Nephron progenitor cell (in vitro differentiated cells): ENCODE measurements at regions not wholly inside any gene's neighbourhood (a gene's known extent, or its start where the extent isn't known, plus 50 kb on each side); places are given as distances from the start of the nearest gene placed in this dataset.

Experiments
- DNase-seq: peaks from one replicate; pipeline ENCODE4 v3.0.0; 2021
- H3K27ac Mint-ChIP-seq: 2 replicates; pipeline ENCODE4 v1.8.0; 2021; ENCODE audit warnings: mild to moderate bottlenecking, moderate library complexity, mixed read lengths
- H3K27me3 Mint-ChIP-seq: 2 replicates; pipeline ENCODE4 v1.8.0; 2021; ENCODE audit warnings: mild to moderate bottlenecking, low read depth, mixed read lengths; ENCODE audit not compliant: poor library complexity
- H3K36me3 Mint-ChIP-seq: 2 replicates; pipeline ENCODE4 v1.8.0; 2021; ENCODE audit warnings: low read depth, mixed read lengths
- H3K4me1 Mint-ChIP-seq: 2 replicates; pipeline ENCODE4 v1.8.0; 2021; ENCODE audit warnings: mixed read lengths
- H3K4me3 Mint-ChIP-seq: 2 replicates; pipeline ENCODE4 v1.8.0; 2021; ENCODE audit warnings: mild to moderate bottlenecking, moderate library complexity, mixed read lengths
- H3K9me3 Mint-ChIP-seq: 2 replicates; pipeline ENCODE4 v1.8.0; 2021; ENCODE audit warnings: mild to moderate bottlenecking, moderate library complexity, mixed read lengths
- TF ChIP-seq, protein P1 (sequence below): fragments of 200-600 bp; sonication (generic); IDR thresholded peaks from 2 replicates; pipeline ENCODE4 v1.5.0; 2021; ENCODE audit warnings: antibody characterized with exemption

- Mint-ChIP-seq H3K4me1 (no peaks in the 10 kb centered on the region), H3K27me3 (no peaks in the 10 kb centered on the region), H3K36me3 (no peaks in the 10 kb centered on the region), H3K27ac (no peak overlapping the region), H3K9me3 (no peaks in the 10 kb centered on the region), H3K4me3 (no peak overlapping the region)
- TF ChIP-seq, protein P1, sequence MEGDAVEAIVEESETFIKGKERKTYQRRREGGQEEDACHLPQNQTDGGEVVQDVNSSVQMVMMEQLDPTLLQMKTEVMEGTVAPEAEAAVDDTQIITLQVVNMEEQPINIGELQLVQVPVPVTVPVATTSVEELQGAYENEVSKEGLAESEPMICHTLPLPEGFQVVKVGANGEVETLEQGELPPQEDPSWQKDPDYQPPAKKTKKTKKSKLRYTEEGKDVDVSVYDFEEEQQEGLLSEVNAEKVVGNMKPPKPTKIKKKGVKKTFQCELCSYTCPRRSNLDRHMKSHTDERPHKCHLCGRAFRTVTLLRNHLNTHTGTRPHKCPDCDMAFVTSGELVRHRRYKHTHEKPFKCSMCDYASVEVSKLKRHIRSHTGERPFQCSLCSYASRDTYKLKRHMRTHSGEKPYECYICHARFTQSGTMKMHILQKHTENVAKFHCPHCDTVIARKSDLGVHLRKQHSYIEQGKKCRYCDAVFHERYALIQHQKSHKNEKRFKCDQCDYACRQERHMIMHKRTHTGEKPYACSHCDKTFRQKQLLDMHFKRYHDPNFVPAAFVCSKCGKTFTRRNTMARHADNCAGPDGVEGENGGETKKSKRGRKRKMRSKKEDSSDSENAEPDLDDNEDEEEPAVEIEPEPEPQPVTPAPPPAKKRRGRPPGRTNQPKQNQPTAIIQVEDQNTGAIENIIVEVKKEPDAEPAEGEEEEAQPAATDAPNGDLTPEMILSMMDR: no peak
- DNase-seq: no peak
These were observed 555.2 kb upstream of the FANCL start for GRCh38 chr2:58796239-58796910.

GRCh38 chr2:58794916-58795315 lies 553.8 kb upstream of the FANCL start:
- Mint-ChIP-seq H3K36me3 (no peaks in the 10 kb centered on the region), H3K27me3 (no peaks in the 10 kb centered on the region), H3K9me3 (no peaks in the 10 kb centered on the region), H3K27ac (no peak overlapping the region), H3K4me1 (no peaks in the 10 kb centered on the region), H3K4me3 (no peak overlapping the region)
- no peak for DNase-seq
- TF ChIP-seq, protein P1: no peak

- Mint-ChIP-seq H3K36me3 (no peaks in the 10 kb centered on the region), H3K27me3 (no peaks in the 10 kb centered on the region), H3K9me3 (no peaks in the 10 kb centered on the region), H3K4me1 (no peaks in the 10 kb centered on the region), H3K4me3 (no peak overlapping the region), H3K27ac (no peak overlapping the region)
- TF ChIP-seq, protein P1: no peak
- no peak for DNase-seq
These were observed 553.0 kb upstream of the FANCL start for GRCh38 chr2:58794103-58794502.

GRCh38 chr2:58788402-58788801 lies 547.3 kb upstream of the FANCL start:
- Mint-ChIP-seq H3K9me3 (no peaks in the 10 kb centered on the region), H3K27me3 (peaks cover 3% of the 10 kb centered on the region), H3K4me1 (no peaks in the 10 kb centered on the region), H3K4me3 (no peak overlapping the region), H3K36me3 (no peaks in the 10 kb centered on the region), H3K27ac (no peak overlapping the region)
- TF ChIP-seq, protein P1: no peak
- DNase-seq: no peak

- Mint-ChIP-seq H3K27ac (no peak overlapping the region), H3K36me3 (no peaks in the 10 kb centered on the region), H3K4me3 (no peak overlapping the region), H3K9me3 (no peaks in the 10 kb centered on the region), H3K27me3 (peaks cover 7% of the 10 kb centered on the region), H3K4me1 (peaks cover 5% of the 10 kb centered on the region)
- TF ChIP-seq, protein P1: no peak
- no peak for DNase-seq
These were observed 529.7 kb upstream of the FANCL start for GRCh38 chr2:58770846-58771245.

GRCh38 chr2:58769864-58770234 lies 528.7 kb upstream of the FANCL start:
- no peak for DNase-seq
- H3K4me3 Mint-ChIP-seq: no peak overlapping the region
- H3K36me3 Mint-ChIP-seq: no peaks in the 10 kb centered on the region
- H3K4me1 Mint-ChIP-seq: peaks cover 5% of the 10 kb centered on the region
- TF ChIP-seq, protein P1: no peak
- H3K27ac Mint-ChIP-seq: no peak overlapping the region
- no peaks in the 10 kb centered on the region for H3K9me3 Mint-ChIP-seq
- H3K27me3 Mint-ChIP-seq: peaks cover 7% of the 10 kb centered on the region
